HCT116 (cell line): ENCODE measurements at regions not wholly inside any gene's neighbourhood (a gene's known extent, or its start where the extent isn't known, plus 50 kb on each side); places are given as distances from the start of the nearest gene placed in this dataset.

Experiments used
- CEBPB ChIP-seq: IDR thresholded peaks from 2 replicates; pipeline ENCODE4 v1.6.1; 2012; ENCODE audit warnings: low read depth
- ELF1 ChIP-seq: IDR thresholded peaks from 2 replicates; pipeline ENCODE4 v1.6.1; 2012; ENCODE audit warnings: low read depth, borderline replicate concordance
- EZH2 ChIP-seq: fragments of 200-600 bp; sonication (generic); IDR thresholded peaks from 2 replicates; pipeline ENCODE4 v1.6.1; 2017; ENCODE audit warnings: antibody characterized with exemption, mixed run types
- EZH2phosphoT487 ChIP-seq: fragments of 200-600 bp; IDR thresholded peaks from 2 replicates; pipeline ENCODE4 v1.6.1; 2018; ENCODE audit warnings: antibody characterized with exemption, borderline replicate concordance
- POLR2A ChIP-seq: IDR thresholded peaks from 2 replicates; pipeline ENCODE4 v1.7.0; 2011; ENCODE audit warnings: borderline replicate concordance; ENCODE audit not compliant: insufficient read depth, insufficient read length; ENCODE audit errors: extremely low read depth
- POLR2AphosphoS5 ChIP-seq: IDR thresholded peaks from 2 replicates; pipeline ENCODE4 v1.6.1; 2011; ENCODE audit warnings: mild to moderate bottlenecking, low read depth, low read length, moderate library complexity
- RAD21 ChIP-seq: IDR thresholded peaks from 2 replicates; pipeline ENCODE4 v1.6.1; 2012; ENCODE audit warnings: low read depth, mild to moderate bottlenecking
- SRF ChIP-seq: IDR thresholded peaks from 2 replicates; pipeline ENCODE4 v1.6.1; 2012; ENCODE audit warnings: low read depth
- TCF7L2 ChIP-seq: IDR thresholded peaks from 2 replicates; pipeline ENCODE4 v1.7.0; 2011; ENCODE audit warnings: borderline replicate concordance, inconsistent platforms; ENCODE audit not compliant: insufficient read depth, insufficient read length; ENCODE audit errors: extremely low read depth
- ZNF274 ChIP-seq: fragments of 200-500 bp; sonication (Bioruptor generic); IDR thresholded peaks from 2 replicates; pipeline ENCODE4 v1.6.1; 2014; ENCODE audit warnings: mild to moderate bottlenecking, low read depth, low read length, inconsistent platforms
- TF ChIP-seq, protein P1 (sequence below), 3 experiments: fragments of 200-600 bp in 1 of 3; sonication (generic) in 1 of 3; IDR thresholded peaks in 2 of 3; conservative IDR thresholded peaks in 1 of 3; 2 replicates each; pipeline ENCODE4 v1.5.1; 2012 to 2017; ENCODE audit warnings: low read depth in 2 of 3, low read length in 2 of 3, antibody characterized with exemption in 1 of 3, borderline replicate concordance in 1 of 3, control low read depth in 1 of 3, mild to moderate bottlenecking in 1 of 3, mixed read lengths in 1 of 3, mixed run types in 1 of 3, moderate library complexity in 1 of 3; ENCODE audit not compliant: insufficient read depth in 1 of 3
- TF ChIP-seq, protein P2 (sequence below): IDR thresholded peaks from 2 replicates; pipeline ENCODE4 v1.6.1; 2011; ENCODE audit warnings: mild to moderate bottlenecking, low read length, moderate library complexity; ENCODE audit not compliant: insufficient replicate concordance; ENCODE audit errors: extremely low read depth
- TF ChIP-seq, protein P3 (sequence below): IDR thresholded peaks from 2 replicates; pipeline ENCODE4 v1.6.1; 2012; ENCODE audit warnings: low read depth

DNA sequence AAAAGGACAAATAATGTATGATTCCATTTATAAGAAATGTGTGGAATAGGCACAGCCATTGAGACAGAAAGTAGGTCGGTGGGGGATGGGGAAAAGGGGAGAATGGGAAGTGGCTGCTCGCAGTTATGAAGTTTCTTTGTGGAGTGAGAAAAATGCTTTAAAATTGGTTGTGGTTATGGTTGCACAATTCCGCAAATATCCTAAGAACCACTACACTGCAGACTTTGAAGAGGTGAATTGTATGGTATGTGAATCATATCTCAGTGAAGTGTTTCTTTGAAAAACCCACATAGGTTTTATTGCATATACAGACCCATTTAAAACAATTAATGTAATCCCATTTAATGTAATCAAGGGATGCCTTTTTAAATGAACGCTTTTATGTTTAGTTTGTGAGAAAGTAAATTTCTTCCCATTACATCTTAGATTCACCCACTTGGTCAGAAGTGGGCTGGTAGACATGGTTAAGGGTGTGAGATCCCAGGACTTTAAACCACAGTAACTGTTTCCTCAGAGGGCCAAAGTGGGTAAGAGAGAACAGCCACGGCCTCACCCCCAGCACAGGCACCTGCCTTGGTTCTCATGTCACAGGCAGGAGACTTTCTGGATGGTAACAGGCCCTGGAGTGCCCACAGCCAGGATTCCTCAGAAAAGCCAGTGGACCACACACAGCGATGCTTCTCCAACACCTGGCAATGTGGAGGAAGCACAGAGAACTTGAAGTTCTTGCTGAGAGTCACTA is 119.3 kb upstream of the GJB6 start:
- TF ChIP-seq, protein P1, sequence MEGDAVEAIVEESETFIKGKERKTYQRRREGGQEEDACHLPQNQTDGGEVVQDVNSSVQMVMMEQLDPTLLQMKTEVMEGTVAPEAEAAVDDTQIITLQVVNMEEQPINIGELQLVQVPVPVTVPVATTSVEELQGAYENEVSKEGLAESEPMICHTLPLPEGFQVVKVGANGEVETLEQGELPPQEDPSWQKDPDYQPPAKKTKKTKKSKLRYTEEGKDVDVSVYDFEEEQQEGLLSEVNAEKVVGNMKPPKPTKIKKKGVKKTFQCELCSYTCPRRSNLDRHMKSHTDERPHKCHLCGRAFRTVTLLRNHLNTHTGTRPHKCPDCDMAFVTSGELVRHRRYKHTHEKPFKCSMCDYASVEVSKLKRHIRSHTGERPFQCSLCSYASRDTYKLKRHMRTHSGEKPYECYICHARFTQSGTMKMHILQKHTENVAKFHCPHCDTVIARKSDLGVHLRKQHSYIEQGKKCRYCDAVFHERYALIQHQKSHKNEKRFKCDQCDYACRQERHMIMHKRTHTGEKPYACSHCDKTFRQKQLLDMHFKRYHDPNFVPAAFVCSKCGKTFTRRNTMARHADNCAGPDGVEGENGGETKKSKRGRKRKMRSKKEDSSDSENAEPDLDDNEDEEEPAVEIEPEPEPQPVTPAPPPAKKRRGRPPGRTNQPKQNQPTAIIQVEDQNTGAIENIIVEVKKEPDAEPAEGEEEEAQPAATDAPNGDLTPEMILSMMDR (IDR thresholded peaks at IDR 0.05 in 2 of 3, conservative IDR thresholded peaks at IDR 0.05 in 1 of 3; ENCODE audit: borderline replicate concordance in 1 of 3, insufficient read depth in 1 of 3, low read depth in 2 of 3, low read length in 2 of 3), result no peak
- TF ChIP-seq EZH2phosphoT487 (no peak), EZH2 (no peak), RAD21 (no peak), POLR2A (no peak), ELF1 (no peak), CEBPB (no peak), ZNF274 (no peak), SRF (no peak), POLR2AphosphoS5 (no peak), TCF7L2 (no peak)
- TF ChIP-seq, protein P2, sequence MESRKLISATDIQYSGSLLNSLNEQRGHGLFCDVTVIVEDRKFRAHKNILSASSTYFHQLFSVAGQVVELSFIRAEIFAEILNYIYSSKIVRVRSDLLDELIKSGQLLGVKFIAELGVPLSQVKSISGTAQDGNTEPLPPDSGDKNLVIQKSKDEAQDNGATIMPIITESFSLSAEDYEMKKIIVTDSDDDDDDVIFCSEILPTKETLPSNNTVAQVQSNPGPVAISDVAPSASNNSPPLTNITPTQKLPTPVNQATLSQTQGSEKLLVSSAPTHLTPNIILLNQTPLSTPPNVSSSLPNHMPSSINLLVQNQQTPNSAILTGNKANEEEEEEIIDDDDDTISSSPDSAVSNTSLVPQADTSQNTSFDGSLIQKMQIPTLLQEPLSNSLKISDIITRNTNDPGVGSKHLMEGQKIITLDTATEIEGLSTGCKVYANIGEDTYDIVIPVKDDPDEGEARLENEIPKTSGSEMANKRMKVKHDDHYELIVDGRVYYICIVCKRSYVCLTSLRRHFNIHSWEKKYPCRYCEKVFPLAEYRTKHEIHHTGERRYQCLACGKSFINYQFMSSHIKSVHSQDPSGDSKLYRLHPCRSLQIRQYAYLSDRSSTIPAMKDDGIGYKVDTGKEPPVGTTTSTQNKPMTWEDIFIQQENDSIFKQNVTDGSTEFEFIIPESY, result no peak
- TF ChIP-seq, protein P3, sequence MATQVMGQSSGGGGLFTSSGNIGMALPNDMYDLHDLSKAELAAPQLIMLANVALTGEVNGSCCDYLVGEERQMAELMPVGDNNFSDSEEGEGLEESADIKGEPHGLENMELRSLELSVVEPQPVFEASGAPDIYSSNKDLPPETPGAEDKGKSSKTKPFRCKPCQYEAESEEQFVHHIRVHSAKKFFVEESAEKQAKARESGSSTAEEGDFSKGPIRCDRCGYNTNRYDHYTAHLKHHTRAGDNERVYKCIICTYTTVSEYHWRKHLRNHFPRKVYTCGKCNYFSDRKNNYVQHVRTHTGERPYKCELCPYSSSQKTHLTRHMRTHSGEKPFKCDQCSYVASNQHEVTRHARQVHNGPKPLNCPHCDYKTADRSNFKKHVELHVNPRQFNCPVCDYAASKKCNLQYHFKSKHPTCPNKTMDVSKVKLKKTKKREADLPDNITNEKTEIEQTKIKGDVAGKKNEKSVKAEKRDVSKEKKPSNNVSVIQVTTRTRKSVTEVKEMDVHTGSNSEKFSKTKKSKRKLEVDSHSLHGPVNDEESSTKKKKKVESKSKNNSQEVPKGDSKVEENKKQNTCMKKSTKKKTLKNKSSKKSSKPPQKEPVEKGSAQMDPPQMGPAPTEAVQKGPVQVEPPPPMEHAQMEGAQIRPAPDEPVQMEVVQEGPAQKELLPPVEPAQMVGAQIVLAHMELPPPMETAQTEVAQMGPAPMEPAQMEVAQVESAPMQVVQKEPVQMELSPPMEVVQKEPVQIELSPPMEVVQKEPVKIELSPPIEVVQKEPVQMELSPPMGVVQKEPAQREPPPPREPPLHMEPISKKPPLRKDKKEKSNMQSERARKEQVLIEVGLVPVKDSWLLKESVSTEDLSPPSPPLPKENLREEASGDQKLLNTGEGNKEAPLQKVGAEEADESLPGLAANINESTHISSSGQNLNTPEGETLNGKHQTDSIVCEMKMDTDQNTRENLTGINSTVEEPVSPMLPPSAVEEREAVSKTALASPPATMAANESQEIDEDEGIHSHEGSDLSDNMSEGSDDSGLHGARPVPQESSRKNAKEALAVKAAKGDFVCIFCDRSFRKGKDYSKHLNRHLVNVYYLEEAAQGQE, result no peak
